HG03571 (cell line): ENCODE measurements at regions not wholly inside any gene's neighbourhood (a gene's known extent, or its start where the extent isn't known, plus 50 kb on each side); places are given as distances from the start of the nearest gene placed in this dataset.
"Not testable (repeated sequence)": the region's sequence is repeated elsewhere in the genome, so short reads cannot be mapped to it uniquely, and the experiment has no call there.

Source experiments
- ATAC-seq: cut with Tn5 transposase; IDR thresholded peaks from one replicate; pipeline ENCODE4 v1.9.1; 2021; ENCODE audit not compliant: unreplicated experiment

DNA sequence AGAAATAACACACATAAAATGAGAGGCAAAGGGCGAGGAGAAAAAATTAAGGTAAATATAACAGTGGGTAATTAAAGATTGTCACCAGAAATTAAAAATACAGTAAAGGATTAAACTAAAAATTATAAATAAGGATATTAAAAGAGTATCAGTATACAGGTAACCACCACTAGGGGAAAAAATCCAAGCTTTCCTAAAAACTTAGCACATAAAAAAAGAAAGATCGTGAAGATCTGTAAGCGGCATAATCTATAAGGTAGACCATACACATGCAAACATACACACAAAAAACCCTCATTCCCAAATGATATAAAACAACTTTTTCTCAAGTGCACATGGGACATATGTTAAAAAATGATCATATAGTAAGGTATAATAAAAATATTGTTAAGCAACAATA is 577.3 kb upstream of the NUDT12 start:
- no peak for ATAC-seq

DNA sequence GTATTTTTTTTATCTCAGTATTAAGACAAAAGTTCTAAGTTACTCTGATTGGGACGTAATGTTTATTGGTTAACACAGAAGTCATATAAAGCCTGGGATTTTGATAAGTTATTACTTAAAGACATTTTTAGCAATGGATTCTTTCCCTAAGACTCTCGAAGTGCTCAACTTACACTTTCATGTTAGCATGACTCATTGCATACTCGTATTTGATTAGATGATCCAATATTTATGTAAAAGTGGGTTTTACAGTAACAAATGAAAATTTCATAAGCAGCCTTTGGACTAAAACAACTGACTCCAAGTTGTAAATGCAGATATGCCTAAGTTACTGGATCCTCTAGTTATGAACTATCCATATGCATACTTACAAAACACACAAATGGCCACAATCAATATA is 567.7 kb upstream of the NUDT12 start:
- no peak for ATAC-seq

DNA sequence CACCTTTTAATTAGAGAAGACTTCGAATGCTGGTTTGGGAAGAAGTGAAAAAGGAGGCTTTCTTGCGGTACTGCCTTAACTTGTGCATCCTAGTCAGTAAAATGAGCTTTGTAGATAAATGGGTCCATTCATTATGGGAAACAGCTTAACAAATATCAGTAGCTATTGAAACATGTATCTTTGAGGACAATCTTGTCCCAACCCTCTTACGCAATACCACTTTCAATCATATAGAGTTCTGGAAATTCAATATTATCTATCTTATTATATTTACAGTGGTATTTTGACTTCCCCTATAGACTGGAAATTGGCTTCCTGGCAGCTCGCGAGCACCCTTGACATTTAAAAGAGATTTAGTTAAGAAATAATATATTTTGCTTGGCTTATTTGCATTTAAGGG is 565.8 kb upstream of the NUDT12 start:
- no peak for ATAC-seq

DNA sequence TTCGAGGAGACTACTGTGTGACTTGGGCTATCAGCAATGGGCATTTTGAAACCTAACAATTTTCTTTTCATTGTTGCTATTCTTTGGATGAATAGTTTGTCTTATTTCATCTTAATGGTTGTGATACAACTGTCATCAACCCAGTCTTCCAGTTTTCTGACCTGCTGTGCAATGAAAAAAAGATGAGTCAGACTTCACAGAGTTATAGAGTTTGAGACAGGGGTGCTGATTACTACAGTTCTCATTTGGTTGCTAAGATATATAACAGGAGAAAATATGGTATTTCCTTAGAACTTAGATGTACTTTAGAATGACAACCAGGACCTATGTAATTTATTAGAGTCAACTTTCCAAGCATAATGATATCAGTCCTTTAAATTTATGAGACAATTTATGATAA is 564.4 kb upstream of the NUDT12 start:
- ATAC-seq: no peak

DNA sequence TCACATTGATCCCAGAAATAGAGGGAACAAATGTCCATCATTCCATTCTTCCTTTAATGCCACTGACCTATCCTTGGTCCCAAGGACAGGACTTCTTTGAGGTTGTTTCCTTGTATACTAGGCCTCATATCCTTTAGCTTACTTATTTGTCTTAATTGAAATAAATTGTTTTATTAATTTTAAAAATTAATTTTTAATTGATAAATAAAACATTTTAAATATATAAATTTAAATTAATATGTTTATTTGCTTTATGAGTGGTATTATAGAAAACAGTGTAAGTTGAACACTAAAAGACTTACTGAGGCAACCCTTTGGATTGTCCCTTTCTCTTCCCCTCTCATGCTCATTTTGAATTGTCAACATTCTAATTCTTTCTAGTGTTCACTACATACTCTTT is 556.9 kb upstream of the NUDT12 start:
- ATAC-seq: no peak

DNA sequence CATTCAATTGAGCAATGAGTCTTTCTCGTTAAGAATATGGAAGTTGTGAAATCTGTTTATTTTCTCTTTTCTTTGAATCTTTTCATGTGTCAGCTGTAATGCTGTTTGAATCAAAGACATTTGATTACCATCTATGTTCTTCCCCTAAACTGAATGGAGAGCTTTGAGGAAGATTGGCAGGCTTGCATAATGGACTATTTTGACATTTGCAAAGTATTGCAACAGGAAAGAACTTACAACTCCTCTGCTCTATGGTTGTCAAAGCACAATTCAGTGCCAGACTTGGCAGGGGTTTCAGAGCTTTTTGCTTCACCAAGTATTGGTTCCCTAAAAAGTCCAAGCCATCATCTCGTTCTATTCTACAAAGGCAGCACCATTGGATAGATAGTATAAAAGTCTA is 549.0 kb upstream of the NUDT12 start:
- no peak for ATAC-seq

DNA sequence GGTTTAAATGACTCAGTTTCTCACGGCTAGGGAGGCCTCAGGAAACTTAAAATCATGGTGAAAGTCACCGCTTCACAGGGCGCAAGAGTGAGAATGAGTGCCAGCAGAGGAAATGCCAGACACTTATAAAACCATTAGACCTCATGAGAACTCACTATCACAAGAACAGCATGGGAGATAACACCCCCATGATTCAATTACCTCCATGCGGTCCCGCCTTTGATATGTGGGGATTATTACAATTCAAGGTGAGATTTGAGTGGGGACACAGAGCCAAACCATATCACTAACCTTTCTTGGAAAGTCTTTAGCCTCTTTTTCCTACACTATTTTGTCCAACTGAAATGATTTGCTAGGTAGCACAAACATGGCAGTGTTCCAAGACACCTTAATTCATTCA is 533.9 kb upstream of the NUDT12 start:
- no peak for ATAC-seq

DNA sequence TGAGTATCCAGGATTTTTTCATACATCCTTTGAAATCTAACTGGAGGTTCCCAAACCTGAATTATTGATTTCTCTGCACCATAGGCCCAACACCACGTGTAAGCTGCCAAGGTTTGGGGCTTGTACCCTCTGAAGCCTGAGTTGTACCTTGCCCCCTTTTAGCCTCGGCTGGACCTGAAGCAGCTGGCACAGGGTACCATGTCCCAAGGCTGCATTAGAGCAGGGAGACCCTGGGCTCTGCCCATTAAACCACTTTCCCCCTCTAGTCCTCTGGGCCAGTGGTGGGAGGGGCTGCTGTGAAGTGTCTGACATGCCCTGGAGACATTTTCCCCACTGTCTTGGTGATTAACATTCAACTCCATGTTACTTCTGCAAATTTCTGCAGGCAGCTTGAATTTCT is 532.9 kb upstream of the NUDT12 start:
- ATAC-seq: no peak

DNA sequence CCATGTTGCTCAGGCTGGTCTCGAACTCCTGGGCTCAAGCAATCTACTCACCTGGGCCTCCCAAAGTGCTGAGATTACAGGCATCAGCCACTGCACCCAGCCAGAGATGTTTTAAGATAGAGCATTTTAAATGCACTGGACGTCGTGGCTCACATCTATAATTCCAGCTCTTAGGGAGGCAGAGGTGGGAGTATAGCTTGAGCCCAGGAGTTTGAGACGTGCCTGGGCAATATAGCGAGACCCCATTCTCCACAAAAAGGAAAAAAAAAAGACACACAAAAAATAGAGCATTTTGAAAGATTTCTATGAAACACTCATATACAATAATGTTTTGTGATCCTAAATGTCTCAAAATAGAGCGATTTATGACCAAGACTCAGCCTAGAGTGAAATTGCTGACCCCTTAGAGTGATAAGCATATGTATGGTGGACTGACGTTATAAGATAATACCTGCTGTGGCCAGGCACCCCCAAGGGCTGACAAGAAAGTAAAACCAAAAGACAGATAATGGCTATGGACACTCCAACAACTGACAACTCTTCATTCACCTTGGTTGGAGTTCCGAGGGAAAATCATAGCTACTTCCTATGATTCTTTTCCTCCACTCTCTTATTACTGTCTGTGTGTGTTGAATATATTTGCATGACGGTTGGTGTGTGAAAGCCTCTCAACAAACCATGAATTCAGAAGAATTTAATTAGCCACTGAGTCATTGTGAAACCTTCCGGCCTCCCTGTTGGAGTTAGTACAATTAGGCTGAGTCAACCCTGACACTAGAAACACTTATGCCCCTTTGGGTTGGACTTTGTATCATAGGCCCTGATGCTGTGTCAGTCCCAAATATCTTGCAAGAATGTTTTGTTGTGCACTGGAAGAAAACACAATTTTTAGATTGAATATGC is 526.5 kb upstream of the NUDT12 start:
- no peak for ATAC-seq

DNA sequence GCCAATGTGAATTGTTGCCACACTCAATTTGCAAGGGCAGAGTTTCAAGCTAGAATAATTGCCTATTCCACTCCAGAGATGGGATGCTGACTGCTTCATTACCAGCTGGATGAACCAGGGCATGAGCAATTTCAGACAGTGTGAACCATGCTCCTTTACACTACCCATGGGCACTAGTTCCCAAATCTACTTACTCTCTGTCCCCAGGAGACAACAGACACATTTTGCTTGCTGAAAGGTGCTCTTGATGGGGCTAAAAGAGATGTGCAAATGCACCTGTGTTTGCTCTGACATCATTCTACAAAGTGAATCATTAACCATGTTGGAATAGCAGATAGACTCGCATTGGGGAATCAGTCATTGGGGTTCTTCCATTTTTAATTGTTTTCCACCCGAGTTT is 522.3 kb upstream of the NUDT12 start:
- ATAC-seq: no peak

DNA sequence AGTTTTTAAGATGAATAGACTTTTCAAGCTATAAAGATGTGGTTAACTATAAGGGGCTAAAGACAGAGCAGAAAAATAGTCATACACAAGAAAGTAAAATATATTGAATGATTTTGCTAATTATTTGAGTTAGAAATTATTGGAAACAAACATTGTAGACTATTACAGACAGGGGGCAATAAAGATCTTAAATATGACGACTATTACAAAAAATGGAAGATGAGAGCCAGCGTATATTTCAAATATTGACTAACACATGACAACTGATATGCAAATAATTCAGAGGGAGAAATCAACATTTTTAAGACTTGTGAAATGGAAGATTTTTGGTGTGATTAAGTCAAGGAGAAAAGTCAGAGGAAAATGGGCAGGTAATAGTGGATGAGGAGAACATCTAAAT is 520.2 kb upstream of the NUDT12 start:
- ATAC-seq: no peak

DNA sequence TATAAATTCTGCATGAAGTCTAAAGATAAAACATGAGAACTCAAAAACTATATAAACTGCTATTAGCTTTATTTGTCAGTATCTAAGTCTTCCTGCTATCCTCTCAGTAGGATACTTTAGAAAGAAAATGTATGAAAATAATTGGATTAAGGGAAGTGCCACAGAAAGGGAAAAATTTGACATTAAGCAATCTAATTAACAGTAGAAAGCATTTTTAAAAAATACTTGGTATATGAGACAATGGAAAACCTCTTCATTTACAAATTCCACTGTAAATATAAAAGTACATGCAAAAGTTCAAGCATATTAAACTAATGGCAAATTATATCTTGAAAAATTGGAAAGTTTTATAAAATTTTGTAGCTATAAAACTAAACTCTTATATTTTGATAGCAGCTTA is 518.6 kb upstream of the NUDT12 start:
- ATAC-seq: no peak

DNA sequence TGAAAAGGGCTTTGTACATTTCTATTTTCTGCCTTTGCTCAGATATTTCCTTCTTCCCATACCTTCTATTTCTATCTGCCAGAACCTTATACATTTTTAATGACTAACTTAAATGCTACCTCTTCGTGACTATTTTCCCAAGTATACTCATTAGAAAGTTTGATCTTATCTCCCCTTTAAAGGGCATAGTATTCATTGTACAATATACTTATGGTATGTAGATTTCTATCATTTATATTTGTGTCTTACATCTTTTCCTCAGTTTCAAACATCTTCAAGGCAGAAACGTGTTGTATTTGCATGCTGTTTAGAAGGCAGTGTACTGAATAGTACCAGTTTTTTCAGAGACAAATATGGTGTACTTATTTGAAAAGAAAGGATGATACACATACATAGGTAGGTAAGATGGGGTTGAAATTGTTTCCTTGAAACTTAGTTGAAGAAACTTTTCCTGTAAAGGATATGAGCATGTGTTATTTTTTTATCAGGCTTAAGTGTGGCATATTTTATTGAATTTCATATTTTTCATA is 518.1 kb upstream of the NUDT12 start:
- ATAC-seq: no peak

DNA sequence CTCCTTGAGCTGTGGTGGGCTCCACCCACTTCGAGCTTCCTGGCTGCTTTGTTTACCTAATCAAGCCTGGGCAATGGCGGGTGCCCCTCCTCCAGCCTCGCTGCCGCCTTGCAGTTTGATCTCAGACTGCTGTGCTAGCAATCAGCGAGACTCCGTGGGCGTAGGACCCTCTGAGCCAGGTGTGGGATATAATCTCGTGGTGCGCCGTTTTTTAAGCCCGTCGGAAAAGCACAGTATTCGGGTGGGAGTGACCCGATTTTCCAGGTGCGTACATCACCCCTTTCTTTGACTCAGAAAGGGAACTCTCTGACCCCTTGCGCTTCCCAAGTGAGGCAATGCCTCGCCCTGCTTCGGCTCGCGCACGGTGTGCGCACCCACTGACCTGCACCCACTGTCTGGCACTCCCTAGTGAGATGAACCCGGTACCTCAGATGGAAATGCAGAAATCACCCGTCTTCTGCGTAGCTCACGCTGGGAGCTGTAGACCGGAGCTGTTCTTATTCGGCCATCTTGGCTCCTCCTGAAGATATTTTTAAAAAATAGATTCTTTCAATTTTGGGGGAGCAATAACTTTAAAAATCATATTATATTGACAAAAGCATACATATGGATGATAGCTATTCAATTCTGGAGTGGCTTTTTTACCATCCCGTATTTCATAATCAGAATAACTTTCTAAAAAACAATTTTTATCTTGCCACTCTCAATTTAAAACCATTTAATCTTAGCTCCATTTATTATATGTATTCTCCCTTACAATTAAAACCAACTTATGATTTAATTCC is 517.5 kb upstream of the NUDT12 start:
- not testable (repeated sequence) for ATAC-seq

DNA sequence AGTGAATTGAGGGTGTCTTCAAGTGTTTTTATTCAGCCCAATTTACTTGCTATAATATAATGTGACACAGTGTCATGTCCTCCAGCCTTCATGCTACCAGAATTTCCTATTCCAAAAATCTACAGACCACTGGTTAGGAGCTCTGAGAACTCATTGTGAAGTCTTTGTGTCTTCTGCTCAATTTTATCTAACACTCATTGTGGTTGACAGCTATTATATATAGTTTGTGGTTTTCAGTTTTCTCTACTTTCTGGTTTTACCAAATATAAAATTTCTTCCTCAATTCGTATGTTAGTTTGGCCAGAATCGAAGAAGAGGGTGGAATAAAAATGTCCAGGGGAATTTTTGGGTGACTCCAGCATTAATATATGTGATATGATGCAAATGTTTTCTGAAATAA is 509.3 kb upstream of the NUDT12 start:
- ATAC-seq: no peak

DNA sequence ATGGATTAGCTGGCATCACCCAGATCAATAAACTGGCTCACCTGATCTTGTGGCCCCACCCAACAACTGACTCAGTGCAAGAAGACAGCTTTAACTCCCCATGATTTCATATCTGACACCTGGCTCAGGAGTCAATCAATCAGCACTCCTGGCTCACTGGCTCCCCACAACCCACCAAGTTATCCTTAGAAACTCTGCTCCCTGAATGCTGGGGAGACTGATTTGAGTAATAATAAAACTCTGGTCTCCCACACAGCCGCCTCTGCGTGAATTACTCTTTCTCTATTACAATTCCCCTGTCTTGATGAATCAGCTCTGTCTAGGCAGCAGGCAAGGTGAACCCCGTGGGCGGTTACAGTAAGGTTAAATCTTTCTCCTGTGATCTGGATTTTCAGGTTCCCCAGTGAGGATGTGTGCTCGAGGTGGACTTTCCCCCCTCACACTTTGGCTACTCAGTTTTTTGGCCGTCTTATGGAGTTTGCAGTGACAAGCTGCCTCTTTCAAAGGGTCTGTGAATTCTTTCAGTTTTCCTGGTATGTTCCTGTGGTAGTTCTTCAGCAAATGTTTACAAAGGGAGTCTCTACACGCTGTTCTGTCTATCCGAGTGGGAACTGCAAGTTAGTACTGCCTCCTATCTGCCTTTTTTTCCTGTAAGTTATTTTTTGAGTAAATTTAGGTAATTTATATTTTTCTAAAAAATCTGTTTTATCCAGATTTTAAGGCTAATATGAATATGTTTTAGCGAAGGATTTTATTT is 500.2 kb upstream of the NUDT12 start:
- ATAC-seq: no peak

DNA sequence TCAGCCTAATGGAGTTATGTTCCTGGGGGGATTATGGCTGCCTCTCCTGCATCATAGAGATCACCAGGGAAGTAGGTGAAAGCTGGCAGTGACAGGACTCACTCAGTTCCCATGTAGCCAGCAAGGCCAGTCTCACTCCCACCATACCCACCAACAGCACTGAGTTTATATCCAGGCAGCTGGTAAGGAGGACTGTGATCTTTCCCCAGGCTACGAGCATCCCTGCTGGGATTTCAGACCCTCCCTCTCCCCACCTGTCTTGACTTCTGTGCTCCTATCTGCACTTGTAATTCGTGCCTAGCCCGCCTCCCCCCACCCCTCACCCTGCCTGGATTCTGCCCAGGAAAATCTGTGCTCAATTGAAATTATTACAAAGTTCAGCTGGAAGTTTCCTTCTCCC is 499.1 kb upstream of the NUDT12 start:
- ATAC-seq: no peak

DNA sequence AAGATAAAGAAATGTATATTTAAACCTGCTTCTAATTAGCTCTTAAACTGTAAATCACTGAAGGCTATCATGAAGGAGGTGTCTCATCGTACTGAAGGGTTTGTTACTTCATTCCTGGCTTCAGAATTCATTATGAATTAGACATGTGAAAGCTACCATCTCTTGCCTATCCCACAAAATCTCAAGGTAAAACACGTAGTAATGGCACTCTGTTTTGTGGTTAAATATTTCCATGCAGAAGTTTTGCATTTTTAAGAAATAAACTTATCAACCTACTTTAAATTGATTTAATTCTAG is 490.7 kb upstream of the NUDT12 start:
- no peak for ATAC-seq

DNA sequence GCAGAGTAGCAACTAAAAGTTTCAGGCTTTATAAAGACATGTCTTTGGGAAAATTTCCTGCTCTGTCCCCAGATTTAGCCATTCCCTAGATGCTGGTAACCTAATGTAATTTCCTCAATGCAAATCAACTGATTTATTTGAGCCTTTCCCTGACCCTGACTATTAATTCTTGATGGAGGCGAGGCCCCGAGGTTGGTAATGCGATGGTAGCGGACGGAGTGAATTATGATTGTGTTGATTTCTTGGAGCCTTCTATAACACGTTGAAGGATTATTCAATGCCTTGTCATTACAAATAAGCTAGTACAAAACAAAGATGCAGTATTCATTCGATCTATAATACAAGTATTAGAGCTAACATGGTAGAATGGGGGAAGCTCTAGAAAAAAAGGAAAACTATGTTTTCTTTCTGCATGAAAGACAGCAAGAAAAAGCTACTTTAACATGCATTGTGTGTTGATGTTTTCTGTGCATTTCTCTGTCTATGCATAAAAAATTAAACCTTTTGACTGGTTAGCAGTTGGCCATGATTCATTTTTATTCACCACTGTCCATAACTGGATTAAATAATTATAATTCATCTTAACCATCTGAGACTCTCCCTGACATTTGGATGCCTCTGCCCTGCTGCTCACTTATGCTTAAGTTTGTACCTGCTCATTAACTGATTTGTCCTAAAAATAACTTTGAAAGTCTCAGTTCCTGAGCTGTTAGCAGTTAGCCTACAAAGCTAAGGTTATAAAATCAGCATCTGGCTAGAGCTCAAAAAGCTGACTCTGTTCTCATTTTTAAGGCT is 490.2 kb upstream of the NUDT12 start:
- ATAC-seq: no peak

DNA sequence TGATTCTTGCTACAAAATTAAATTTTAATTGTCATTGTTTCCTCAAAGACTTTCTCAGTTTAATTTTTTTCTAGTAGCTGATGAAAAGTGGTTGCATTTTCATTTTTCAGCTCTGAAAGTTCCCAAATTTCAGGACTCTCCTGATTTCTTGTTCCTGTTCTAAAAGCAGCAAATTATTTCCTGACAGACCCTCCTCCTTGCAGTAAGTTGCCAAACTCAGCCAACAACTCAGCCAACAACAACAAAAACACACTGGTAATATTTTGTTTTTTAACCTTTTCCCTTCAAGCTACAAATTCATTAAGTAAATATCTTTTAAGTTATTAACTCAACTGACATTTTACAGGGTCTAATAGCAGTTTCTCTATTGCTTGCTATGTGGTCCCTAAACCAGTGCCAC is 487.8 kb upstream of the NUDT12 start:
- ATAC-seq: no peak

DNA sequence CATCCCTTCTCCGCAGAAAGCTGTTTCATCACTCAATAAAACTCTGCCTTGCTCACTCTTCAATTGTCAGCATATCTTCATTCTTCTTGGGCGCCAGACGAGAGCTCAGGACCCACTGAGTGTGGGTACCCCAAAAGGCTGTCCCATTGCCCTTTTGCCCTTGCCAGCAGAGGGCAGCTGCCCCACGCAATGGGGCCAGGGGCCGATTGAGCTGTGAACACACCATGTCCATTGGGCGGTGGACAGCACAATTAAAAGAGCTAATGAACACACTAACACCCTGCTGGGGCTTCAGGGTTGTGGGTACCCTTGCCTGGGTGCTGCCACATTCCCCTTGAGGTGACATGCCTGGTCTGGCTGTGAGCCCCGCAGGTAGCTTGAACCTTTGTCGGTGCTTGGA is 487.2 kb upstream of the NUDT12 start:
- no peak for ATAC-seq
